ENCODE measurements at regions not wholly inside any gene's neighbourhood (a gene's known extent, or its start where the extent isn't known, plus 50 kb on each side); places are given as distances from the start of the nearest gene placed in this dataset.

DNA sequence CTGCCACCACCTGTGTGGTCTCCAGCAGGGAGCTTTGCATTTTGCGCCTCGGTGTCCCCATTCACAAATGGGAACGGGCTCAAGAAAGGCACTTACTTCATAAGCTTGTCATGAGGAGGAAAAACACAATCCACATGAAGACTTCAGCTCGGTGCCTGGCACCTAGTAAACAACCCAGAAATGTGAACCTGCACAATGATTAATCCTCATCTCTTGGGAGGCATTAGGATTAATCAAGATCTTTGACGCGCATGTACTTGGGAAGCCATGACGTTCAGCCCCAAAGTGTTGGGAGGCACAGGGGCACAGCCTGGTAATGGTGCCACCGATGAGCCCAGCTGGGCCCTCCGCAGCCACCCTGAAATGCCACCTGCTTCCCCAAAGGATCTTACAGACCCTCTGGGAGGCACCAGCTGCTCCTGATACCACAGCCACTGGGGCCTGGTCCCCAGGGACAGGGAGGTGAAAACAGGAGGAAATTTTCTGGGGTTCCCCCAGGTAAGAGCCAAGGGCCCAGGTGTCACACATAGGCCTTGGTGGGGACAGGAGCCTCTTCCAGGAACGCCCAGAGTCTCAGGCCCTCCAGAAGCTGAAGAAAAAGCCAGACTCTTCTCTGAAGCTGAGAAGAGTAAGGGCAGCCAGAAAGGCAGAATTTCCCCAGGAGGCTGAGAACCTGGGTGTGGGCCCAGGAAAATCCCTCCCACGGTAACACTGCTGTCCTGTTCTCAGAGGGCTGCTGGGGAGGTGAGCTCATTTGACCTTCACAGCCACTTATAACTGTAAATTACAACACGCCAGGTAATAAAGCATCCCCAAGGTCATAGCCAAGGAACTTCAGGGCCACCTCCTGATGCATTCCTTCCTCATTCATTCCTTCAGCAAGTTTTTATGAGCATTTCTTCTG, 507.5 kb downstream of the SHQ1 start (continued):
- no peak for TF ChIP-seq ZNF462 (CRISPR knock-in tag; IDR thresholded peaks at IDR 0.05)
- TF ChIP-seq JUNB (IDR thresholded peaks at IDR 0.05; ENCODE audit: unreplicated experiment): no peak
- no peak for TF ChIP-seq REST (IDR thresholded peaks at IDR 0.05; ENCODE audit: unreplicated experiment)
- TF ChIP-seq EZH2phosphoT487 (IDR thresholded peaks at IDR 0.05; ENCODE audit: unreplicated experiment): no peak
- no peak for TF ChIP-seq ZNF114 (CRISPR knock-in tag; IDR thresholded peaks at IDR 0.05)
